B cell (primary cell): ENCODE measurements at regions not wholly inside any gene's neighbourhood (a gene's known extent, or its start where the extent isn't known, plus 50 kb on each side); places are given as distances from the start of the nearest gene placed in this dataset.

Source experiments
- CTCF ChIP-seq: fragments of 200-600 bp; IDR thresholded peaks from one replicate; pipeline ENCODE4 v1.8.0; 2022; ENCODE audit warnings: antibody characterized with exemption, mild to moderate bottlenecking
- EZH2 ChIP-seq: IDR thresholded peaks from 2 replicates; pipeline ENCODE4 v1.6.1; 2012; ENCODE audit warnings: borderline replicate concordance, low read depth, mild to moderate bottlenecking, moderate library complexity, low read length; ENCODE audit not compliant: insufficient read depth, poor library complexity, severe bottlenecking

- TF ChIP-seq CTCF (no peak), EZH2 (no peak)
Measured at GRCh38 chr15:88334436-88334835, 77.9 kb upstream of the NTRK3 start.
